Astrocyte of the spinal cord (primary cell): ENCODE measurements at regions not wholly inside any gene's neighbourhood (a gene's known extent, or its start where the extent isn't known, plus 50 kb on each side); places are given as distances from the start of the nearest gene placed in this dataset.

Experiments used
- DNase-seq: peaks from one replicate; pipeline ENCODE4 v3.0.0; 2011; ENCODE audit warnings: low read depth, low spot score
- H3K4me3 ChIP-seq: 2 replicates; pipeline ENCODE4 v1.5.1; 2011; ENCODE audit warnings: low read depth, mild to moderate bottlenecking, low read length, moderate library complexity
- CTCF ChIP-seq: IDR thresholded peaks from 2 replicates; pipeline ENCODE4 v1.5.1; 2012; ENCODE audit warnings: low read depth, mild to moderate bottlenecking, low read length, inconsistent platforms
- in situ Hi-C: cut with HindIII; loops from 2 replicates; pipeline ENCODE4 v1.10.0; 2017; ENCODE audit warnings: low sequenced_read_pairs

- no peak for DNase-seq
- TF ChIP-seq CTCF, result no peak
- in situ Hi-C loops, result no loop called here
- no peak overlapping the region for H3K4me3 ChIP-seq
These were observed 197.8 kb downstream of the PAX3 start for GRCh38 chr2:222100704-222101699.

- H3K4me3 ChIP-seq, result no peak overlapping the region
- in situ Hi-C loops, result no loop called here
- TF ChIP-seq CTCF, result no peak
- DNase-seq, result peak; percentile 13
These were observed 210.2 kb downstream of the PAX3 start for GRCh38 chr2:222088561-222088960.

GRCh38 chr2:222087998-222088397 lies 210.8 kb downstream of the PAX3 start:
- TF ChIP-seq CTCF, result no peak
- DNase-seq, result no peak
- in situ Hi-C loops, result no loop called here
- no peak overlapping the region for H3K4me3 ChIP-seq

- no peak for TF ChIP-seq CTCF
- H3K4me3 ChIP-seq, result no peak overlapping the region
- no peak for DNase-seq
- in situ Hi-C loops, result no loop called here
These were observed 216.6 kb downstream of the PAX3 start for GRCh38 chr2:222082201-222082600.

- in situ Hi-C loops, result no loop called here
- DNase-seq, result no peak
- no peak for TF ChIP-seq CTCF
- H3K4me3 ChIP-seq, result no peak overlapping the region
These were observed 218.7 kb downstream of the PAX3 start for GRCh38 chr2:222080141-222080540.

- in situ Hi-C loops, result no loop called here
- peak; percentile 73 for DNase-seq
- no peak for TF ChIP-seq CTCF
- H3K4me3 ChIP-seq, result no peak overlapping the region
These were observed 221.7 kb downstream of the PAX3 start for GRCh38 chr2:222076973-222077690.
